NT2/D1 (cell line): ENCODE measurements at regions not wholly inside any gene's neighbourhood (a gene's known extent, or its start where the extent isn't known, plus 50 kb on each side); places are given as distances from the start of the nearest gene placed in this dataset.

Experiments used
- DNase-seq: peaks from one replicate; pipeline ENCODE4 v3.0.0-alpha.2; 2011; ENCODE audit warnings: low read depth, low spot score
- H3K27me3 ChIP-seq: 2 replicates; pipeline ENCODE4 v1.6.0; 2011; ENCODE audit warnings: mild to moderate bottlenecking; ENCODE audit not compliant: insufficient read length, insufficient read depth
- H3K36me3 ChIP-seq: 2 replicates; pipeline ENCODE4 v1.6.1; 2011; ENCODE audit warnings: mild to moderate bottlenecking, low read length, mixed read lengths; ENCODE audit not compliant: insufficient read depth, insufficient read length
- H3K4me1 ChIP-seq: 2 replicates; pipeline ENCODE4 v1.5.1; 2011; ENCODE audit not compliant: insufficient read depth, insufficient read length
- H3K4me3 ChIP-seq: 2 replicates; pipeline ENCODE4 v1.5.1; 2011; ENCODE audit warnings: low read depth; ENCODE audit not compliant: insufficient read length
- H3K9ac ChIP-seq: 2 replicates; pipeline ENCODE4 v1.6.0; 2011; ENCODE audit warnings: low read depth; ENCODE audit not compliant: insufficient read length
- H3K9me3 ChIP-seq: 2 replicates; pipeline ENCODE4 v1.5.1; 2011; ENCODE audit warnings: mild to moderate bottlenecking, low read length; ENCODE audit not compliant: insufficient read depth
- SUZ12 ChIP-seq: IDR thresholded peaks from 2 replicates; pipeline ENCODE4 v1.6.1; 2011; ENCODE audit not compliant: insufficient read length, insufficient read depth; ENCODE audit errors: extremely low read depth
- YY1 ChIP-seq: IDR thresholded peaks from 2 replicates; pipeline ENCODE4 v1.6.1; 2011; ENCODE audit not compliant: insufficient read length, insufficient read depth
- ZNF274 ChIP-seq: IDR thresholded peaks from 2 replicates; pipeline ENCODE4 v1.6.1; 2011; ENCODE audit warnings: mild to moderate bottlenecking, low read depth, low read length

GRCh38 chr3:18483226-18483625 lies 58.1 kb upstream of the SATB1 start:
- Histone ChIP-seq H3K36me3 (no peaks in the 10 kb centered on the region), H3K4me1 (no peaks in the 10 kb centered on the region), H3K9ac (no peak overlapping the region), H3K4me3 (no peak overlapping the region), H3K9me3 (no peaks in the 10 kb centered on the region), H3K27me3 (no peaks in the 10 kb centered on the region)
- DNase-seq = no peak
- TF ChIP-seq SUZ12 = no peak
- TF ChIP-seq ZNF274 = no peak
- no peak for TF ChIP-seq YY1

GRCh38 chr3:18481946-18482548 lies 56.9 kb upstream of the SATB1 start:
- Histone ChIP-seq H3K9ac (no peak overlapping the region), H3K4me3 (no peak overlapping the region), H3K9me3 (no peaks in the 10 kb centered on the region), H3K36me3 (no peaks in the 10 kb centered on the region), H3K27me3 (no peaks in the 10 kb centered on the region), H3K4me1 (no peaks in the 10 kb centered on the region)
- no peak for DNase-seq
- TF ChIP-seq ZNF274 (no peak), YY1 (no peak), SUZ12 (no peak)

GRCh38 chr3:18477620-18478019 lies 52.5 kb upstream of the SATB1 start:
- H3K4me3 ChIP-seq = no peak overlapping the region
- H3K36me3 ChIP-seq = no peaks in the 10 kb centered on the region
- H3K27me3 ChIP-seq = no peaks in the 10 kb centered on the region
- TF ChIP-seq ZNF274 = no peak
- TF ChIP-seq SUZ12 = no peak
- DNase-seq = no peak
- no peaks in the 10 kb centered on the region for H3K4me1 ChIP-seq
- no peak overlapping the region for H3K9ac ChIP-seq
- H3K9me3 ChIP-seq = no peaks in the 10 kb centered on the region
